Aorta (tissue), 5 donors: ENCODE measurements at regions not wholly inside any gene's neighbourhood (a gene's known extent, or its start where the extent isn't known, plus 50 kb on each side); places are given as distances from the start of the nearest gene placed in this dataset.
"Not testable (repeated sequence)": the region's sequence is repeated elsewhere in the genome, so short reads cannot be mapped to it uniquely, and the experiment has no call there.

ENCODE experiments used
- ATAC-seq: fragments of 200-7000 bp; cut with Tn5 transposase; one replicate; pipeline ENCODE4 v1.9.1; 2022; ENCODE audit warnings: moderate library complexity; ENCODE audit not compliant: low FRiP score
- DNase-seq, 2 donors: peaks; one replicate each; pipeline ENCODE4 v3.0.0-alpha.2; 2020
- H3K27ac ChIP-seq, 2 donors: one replicate each; pipeline ENCODE4 v1.5.1; 2013; ENCODE audit warnings: low read length in 2 of 2, mild to moderate bottlenecking in 2 of 2, moderate library complexity in 2 of 2, control low read depth in 1 of 2, inconsistent platforms in 1 of 2, low read depth in 1 of 2
- H3K27me3 ChIP-seq, 2 donors: one replicate each; pipeline ENCODE4 v1.6.1; 2013; ENCODE audit warnings: control low read depth in 1 of 2, low read length in 1 of 2, mild to moderate bottlenecking in 1 of 2, moderate library complexity in 1 of 2; ENCODE audit not compliant: insufficient read depth in 2 of 2, control insufficient read depth in 1 of 2
- H3K36me3 ChIP-seq, 2 donors: one replicate each; pipeline ENCODE4 v1.6.1; 2013; ENCODE audit warnings: control low read depth in 1 of 2, low read length in 1 of 2, mild to moderate bottlenecking in 1 of 2; ENCODE audit not compliant: insufficient read depth in 2 of 2, control insufficient read depth in 1 of 2
- H3K4me1 ChIP-seq, 2 donors: one replicate each; pipeline ENCODE4 v1.6.1; 2013; ENCODE audit warnings: low read length in 2 of 2, control low read depth in 1 of 2, mild to moderate bottlenecking in 1 of 2, moderate library complexity in 1 of 2; ENCODE audit not compliant: insufficient read depth in 2 of 2, control insufficient read depth in 1 of 2
- H3K4me3 ChIP-seq, 2 donors: one replicate each; pipeline ENCODE4 v1.5.1; 2013; ENCODE audit warnings: low read length in 2 of 2, control low read depth in 1 of 2, mild to moderate bottlenecking in 1 of 2
- H3K9me3 ChIP-seq: one replicate; pipeline ENCODE4 v1.6.1; 2013; ENCODE audit warnings: mild to moderate bottlenecking, low read length; ENCODE audit not compliant: control insufficient read depth
- WGBS, 2 donors: extraction: QIAGEN DNeasy Blood & Tissue Kit; methylation state at CpG; one replicate each; pipeline ENCODE4 v1.1.7; 2013; 5-methylcytosine and 5-hydroxymethylcytosine counted together
- intact Hi-C, 2 donors: fragments of 100-400 bp; cut with DNase I; formaldehyde crosslinking; loops; one replicate each; pipeline versions ENCODE4 v1.14.2 to v1.15.0; 2022
- donor health status: healthy with polysubstance abuse.
- donor health status: Bipolar disorder and iron deficiency.
- donor health status: DM: no; HTN: no; CAD: no.
- donor health status: DM: no; HTN: no; CAD: no.
- donor health status: DM: yes; HTN: yes; CAD: no.

GRCh38 chr14:71358932-71359421, 451.7 kb downstream of the PCNX1 start:
- H3K4me3 ChIP-seq, H3K4me1 ChIP-seq, H3K36me3 ChIP-seq, H3K9me3 ChIP-seq, DNase-seq, ATAC-seq, H3K27me3 ChIP-seq: not testable (repeated sequence)
- H3K27ac ChIP-seq: peak overlapping the region; percentile 57 to 71
- intact Hi-C loops: loop anchor here in 1 of 2 donors (5.0 kb wide), 1 partner anchor 37 kb away; the partner anchor contains the start of gene SIPA1L1
- WGBS, 2 donors: 95 to 98% methylated on average over 4 of the region's 4 CpGs

GRCh38 chr14:71359823-71360222, 452.6 kb downstream of the PCNX1 start:
- no peaks in the 10 kb centered on the region for H3K27me3 ChIP-seq
- no peaks in the 10 kb centered on the region for H3K9me3 ChIP-seq
- ATAC-seq (no peak), DNase-seq (no peak)
- intact Hi-C loops: loop anchor here in 1 of 2 donors (5.0 kb wide), 2 partner anchors 38 to 42 kb away; partner anchors contain the start of gene SIPA1L1
- no peaks in the 10 kb centered on the region for H3K36me3 ChIP-seq
- peaks cover 5 to 10% of the 10 kb centered on the region in 2 donors for H3K4me1 ChIP-seq
- no peak overlapping the region for H3K27ac ChIP-seq
- 97 to 99% methylated on average over 3 of the region's 3 CpGs for WGBS, 2 donors
- H3K4me3 ChIP-seq: no peak overlapping the region

DNA sequence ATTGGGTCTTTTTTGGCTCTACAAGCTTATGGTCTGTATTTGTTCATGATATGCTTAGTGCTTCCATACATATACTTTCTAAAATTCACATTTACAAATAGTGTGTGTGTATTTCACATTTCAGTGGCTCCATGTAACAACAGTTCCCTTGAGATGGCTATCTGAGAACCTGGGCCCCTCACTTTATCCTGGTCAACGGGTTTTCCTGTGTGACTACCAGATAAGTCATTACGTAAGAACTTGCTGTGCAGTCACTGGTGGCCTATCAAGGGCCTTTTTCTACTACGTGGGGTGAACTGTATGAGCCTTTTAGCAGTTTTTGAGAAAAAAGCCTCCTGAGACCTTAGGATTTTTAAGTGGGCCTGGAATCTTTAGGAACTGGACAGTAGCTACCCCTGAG, 454.1 kb downstream of the PCNX1 start:
- no peaks in the 10 kb centered on the region for H3K27me3 ChIP-seq
- peaks cover 4 to 10% of the 10 kb centered on the region in 2 donors for H3K4me1 ChIP-seq
- H3K27ac ChIP-seq: no peak overlapping the region
- no peaks in the 10 kb centered on the region for H3K9me3 ChIP-seq
- intact Hi-C loops: loop anchor here in 1 of 2 donors (5.0 kb wide), 1 partner anchor 41 kb away; no protein-coding TSS in a partner anchor
- no peak overlapping the region for H3K4me3 ChIP-seq
- H3K36me3 ChIP-seq: no peaks in the 10 kb centered on the region
- 87 to 91% methylated on average over 3 of the region's 3 CpGs for WGBS, 2 donors
- ATAC-seq: no peak
- DNase-seq: no peak

DNA sequence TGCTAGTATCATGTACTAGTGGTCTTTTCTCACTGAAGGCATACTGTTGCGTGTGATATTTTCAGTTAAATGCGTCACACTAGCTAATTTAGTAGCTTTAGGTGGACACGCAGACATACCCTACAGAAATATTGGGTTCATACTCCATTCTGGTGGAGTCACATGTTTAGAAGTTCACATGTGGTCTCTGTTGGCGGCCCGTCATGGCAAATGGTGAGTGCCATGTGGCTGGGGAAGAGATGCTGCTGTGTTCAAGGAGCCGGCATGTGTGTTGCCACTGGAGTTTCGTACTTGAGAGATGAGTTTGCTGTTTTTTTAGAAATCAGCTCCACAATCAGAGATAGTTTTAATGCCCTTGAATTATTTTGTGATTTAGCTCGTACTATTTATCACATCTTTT, 454.6 kb downstream of the PCNX1 start:
- Histone ChIP-seq H3K36me3 (no peaks in the 10 kb centered on the region), H3K4me3 (no peak overlapping the region), H3K27ac (no peak overlapping the region), H3K4me1 (peaks cover 4 to 6% of the 10 kb centered on the region in 2 donors), H3K27me3 (no peaks in the 10 kb centered on the region), H3K9me3 (no peaks in the 10 kb centered on the region)
- DNase-seq (no peak), ATAC-seq (no peak)
- intact Hi-C loops: loop anchor here in 1 of 2 donors (5.0 kb wide), 1 partner anchor 40 kb away; no protein-coding TSS in a partner anchor
- WGBS, 2 donors: 97 to 99% methylated on average over 8 of the region's 8 CpGs

DNA sequence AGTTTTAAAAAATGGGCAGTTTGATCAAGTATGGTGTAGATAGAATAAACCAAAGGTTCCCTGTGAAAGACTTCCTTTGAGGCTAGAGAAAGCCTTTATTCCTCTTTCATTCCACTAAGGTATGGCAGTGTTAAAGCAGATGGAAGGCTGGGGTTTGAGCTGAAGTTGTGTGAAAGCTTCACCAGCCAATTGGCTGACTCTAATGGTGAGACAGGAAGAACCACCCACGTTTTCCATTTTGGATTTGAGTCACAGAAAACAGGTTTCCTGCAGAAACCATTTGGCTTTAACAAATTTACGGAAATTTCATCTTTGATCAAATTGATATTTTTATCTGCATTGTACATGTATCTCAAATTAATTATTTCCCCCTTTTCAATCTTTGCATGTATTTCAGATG, 455.0 kb downstream of the PCNX1 start:
- H3K4me3 ChIP-seq: no peak overlapping the region
- intact Hi-C loops: loop anchor here in 1 of 2 donors (5.0 kb wide), 1 partner anchor 40 kb away; no protein-coding TSS in a partner anchor
- WGBS, 2 donors: 78 to 79% methylated on average over 2 of the region's 2 CpGs
- DNase-seq (no peak), ATAC-seq (no peak)
- H3K27me3 ChIP-seq: no peaks in the 10 kb centered on the region
- no peaks in the 10 kb centered on the region for H3K36me3 ChIP-seq
- H3K4me1 ChIP-seq: peaks cover 2 to 4% of the 10 kb centered on the region in 2 donors
- no peak overlapping the region for H3K27ac ChIP-seq
- no peaks in the 10 kb centered on the region for H3K9me3 ChIP-seq

DNA sequence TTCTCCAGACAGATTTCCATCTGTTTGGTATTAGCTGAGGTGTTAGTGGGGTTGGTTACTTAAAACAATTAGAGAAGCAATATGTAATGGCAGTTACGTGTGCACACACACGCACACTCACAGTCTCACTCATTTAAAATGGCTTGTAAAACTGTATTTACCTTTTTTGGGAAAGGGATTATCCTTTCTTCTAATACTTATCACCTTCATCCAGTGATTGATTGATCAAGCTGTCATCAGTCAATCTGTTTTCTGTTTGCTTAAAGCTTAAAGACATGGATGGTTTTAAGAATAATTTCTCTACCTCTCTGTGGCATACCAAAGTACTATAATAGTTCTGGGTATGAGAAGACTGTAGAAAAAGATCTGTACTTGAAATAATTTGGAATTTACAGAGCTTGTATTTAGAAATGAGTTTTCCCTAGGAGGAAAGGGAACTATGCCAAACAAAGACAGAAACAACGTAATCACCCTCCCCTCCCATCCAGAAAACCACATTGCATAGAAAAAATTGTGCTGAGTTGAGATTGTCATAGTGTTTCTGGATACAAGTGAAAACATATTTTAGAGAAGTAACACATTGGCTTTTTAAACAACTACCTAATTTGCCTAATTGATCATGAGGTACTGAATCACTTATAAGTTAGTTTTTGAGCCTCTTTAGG, 455.8 kb downstream of the PCNX1 start:
- Histone ChIP-seq H3K36me3 (no peaks in the 10 kb centered on the region), H3K4me3 (no peak overlapping the region), H3K9me3 (no peaks in the 10 kb centered on the region), H3K27ac (no peak overlapping the region), H3K4me1 (peaks cover 0 to 1% of the 10 kb centered on the region in 2 donors), H3K27me3 (no peaks in the 10 kb centered on the region)
- intact Hi-C loops: loop anchor here in 1 of 2 donors (5.0 kb wide), 1 partner anchor 39 kb away; no protein-coding TSS in a partner anchor
- peak; percentile 65 for ATAC-seq
- 65% methylated on average over 3 of the region's 3 CpGs for WGBS, 2 donors
- no peak for DNase-seq

GRCh38 chr14:71363946-71364925, 457.0 kb downstream of the PCNX1 start:
- Histone ChIP-seq H3K27ac (no peak overlapping the region), H3K36me3 (no peaks in the 10 kb centered on the region), H3K27me3 (no peaks in the 10 kb centered on the region), H3K4me3 (no peak overlapping the region), H3K9me3 (no peaks in the 10 kb centered on the region), H3K4me1 (peaks cover 0 to 1% of the 10 kb centered on the region in 2 donors)
- 45 to 46% methylated on average over 8 of the region's 8 CpGs for WGBS, 2 donors
- peak; percentile 68 for ATAC-seq
- DNase-seq: no peak
- intact Hi-C loops: loop anchor here in 1 of 2 donors (5.0 kb wide), 1 partner anchor 38 kb away; no protein-coding TSS in a partner anchor

GRCh38 chr14:71365361-71365760, 458.1 kb downstream of the PCNX1 start:
- Histone ChIP-seq H3K4me3 (no peak overlapping the region), H3K27me3 (no peaks in the 10 kb centered on the region), H3K27ac (peak overlapping the region in 1 of 2 donors; percentile 57), H3K36me3 (no peaks in the 10 kb centered on the region), H3K9me3 (no peaks in the 10 kb centered on the region), H3K4me1 (peaks cover 0 to 1% of the 10 kb centered on the region in 2 donors)
- DNase-seq (no peak), ATAC-seq (no peak)
- 80 to 86% methylated on average over 4 of the region's 4 CpGs for WGBS, 2 donors
- intact Hi-C loops: no loop called here
